ENCODE measurements at regions not wholly inside any gene's neighbourhood (a gene's known extent, or its start where the extent isn't known, plus 50 kb on each side); places are given as distances from the start of the nearest gene placed in this dataset.

DNA sequence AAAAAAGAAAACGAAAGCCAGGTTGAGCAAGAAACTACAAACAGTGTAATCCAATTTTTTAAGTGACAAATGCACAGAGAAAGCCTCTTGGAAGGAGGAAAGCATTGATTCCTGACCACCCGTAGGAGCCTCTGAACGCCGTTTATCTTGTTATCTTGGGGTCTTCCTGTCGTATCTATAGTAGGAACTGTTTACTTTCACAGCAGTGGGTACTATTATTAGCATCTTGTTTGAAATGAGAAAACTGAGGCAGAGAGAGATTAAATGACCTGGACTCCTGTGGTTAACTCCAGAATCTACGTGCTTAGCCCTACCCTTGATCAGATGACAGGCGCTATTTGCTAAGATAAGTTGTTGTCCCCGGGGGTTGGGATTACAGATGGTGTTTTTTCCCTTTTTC is 196.7 kb upstream of the FOXF1 start:
- DNase-seq (ENCODE audit: extremely low spot score, unreplicated experiment), result no peak
- Mint-ChIP-seq H3K4me1 (ENCODE audit: unreplicated experiment) (no peaks in the 10 kb centered on the region), H3K4me3 (ENCODE audit: unreplicated experiment) (no peak overlapping the region), H3K27ac (ENCODE audit: unreplicated experiment) (no peak overlapping the region), H3K36me3 (ENCODE audit: unreplicated experiment) (no peaks in the 10 kb centered on the region), H3K9me3 (ENCODE audit: unreplicated experiment) (no peaks in the 10 kb centered on the region), H3K27me3 (ENCODE audit: unreplicated experiment) (peaks cover 20% of the 10 kb centered on the region)
- TF ChIP-seq, protein P1, sequence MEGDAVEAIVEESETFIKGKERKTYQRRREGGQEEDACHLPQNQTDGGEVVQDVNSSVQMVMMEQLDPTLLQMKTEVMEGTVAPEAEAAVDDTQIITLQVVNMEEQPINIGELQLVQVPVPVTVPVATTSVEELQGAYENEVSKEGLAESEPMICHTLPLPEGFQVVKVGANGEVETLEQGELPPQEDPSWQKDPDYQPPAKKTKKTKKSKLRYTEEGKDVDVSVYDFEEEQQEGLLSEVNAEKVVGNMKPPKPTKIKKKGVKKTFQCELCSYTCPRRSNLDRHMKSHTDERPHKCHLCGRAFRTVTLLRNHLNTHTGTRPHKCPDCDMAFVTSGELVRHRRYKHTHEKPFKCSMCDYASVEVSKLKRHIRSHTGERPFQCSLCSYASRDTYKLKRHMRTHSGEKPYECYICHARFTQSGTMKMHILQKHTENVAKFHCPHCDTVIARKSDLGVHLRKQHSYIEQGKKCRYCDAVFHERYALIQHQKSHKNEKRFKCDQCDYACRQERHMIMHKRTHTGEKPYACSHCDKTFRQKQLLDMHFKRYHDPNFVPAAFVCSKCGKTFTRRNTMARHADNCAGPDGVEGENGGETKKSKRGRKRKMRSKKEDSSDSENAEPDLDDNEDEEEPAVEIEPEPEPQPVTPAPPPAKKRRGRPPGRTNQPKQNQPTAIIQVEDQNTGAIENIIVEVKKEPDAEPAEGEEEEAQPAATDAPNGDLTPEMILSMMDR (IDR thresholded peaks at IDR 0.05), result no peak

DNA sequence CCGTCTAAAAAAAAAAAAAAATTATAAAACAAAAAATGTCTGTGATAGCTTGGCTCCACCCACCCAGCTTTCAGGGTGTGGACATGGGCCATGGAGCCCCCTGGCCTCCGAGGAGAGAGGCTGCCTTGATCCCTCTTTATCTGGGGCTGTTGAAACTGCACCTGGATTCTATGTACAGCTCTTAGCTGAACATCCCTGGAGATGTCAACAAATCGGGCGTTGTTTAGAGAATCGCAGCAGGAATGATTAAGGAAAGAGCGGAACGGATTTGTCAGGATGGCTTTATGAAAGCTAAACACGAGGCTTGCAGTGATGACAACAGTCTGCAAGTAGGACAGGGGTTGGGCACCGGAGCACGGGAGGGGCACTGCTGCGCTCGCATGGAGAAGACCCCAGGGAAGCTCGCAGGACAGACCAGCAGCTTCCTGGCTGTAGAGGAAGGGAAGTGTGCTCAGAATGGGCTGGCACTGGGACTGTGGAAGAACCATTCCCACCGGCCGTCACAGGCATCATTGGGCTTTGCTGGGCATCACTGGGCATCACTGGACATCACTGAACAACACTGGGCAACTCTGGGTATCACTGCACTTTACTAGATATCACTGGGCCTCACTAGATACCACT is 195.8 kb upstream of the FOXF1 start:
- H3K9me3 Mint-ChIP-seq (ENCODE audit: unreplicated experiment), result no peaks in the 10 kb centered on the region
- peaks cover 16% of the 10 kb centered on the region for H3K27me3 Mint-ChIP-seq (ENCODE audit: unreplicated experiment)
- no peaks in the 10 kb centered on the region for H3K36me3 Mint-ChIP-seq (ENCODE audit: unreplicated experiment)
- H3K4me3 Mint-ChIP-seq (ENCODE audit: unreplicated experiment), result no peak overlapping the region
- TF ChIP-seq, protein P1 (IDR thresholded peaks at IDR 0.05), result no peak
- H3K27ac Mint-ChIP-seq (ENCODE audit: unreplicated experiment), result no peak overlapping the region
- DNase-seq (ENCODE audit: extremely low spot score, unreplicated experiment), result no peak
- H3K4me1 Mint-ChIP-seq (ENCODE audit: unreplicated experiment), result no peaks in the 10 kb centered on the region

DNA sequence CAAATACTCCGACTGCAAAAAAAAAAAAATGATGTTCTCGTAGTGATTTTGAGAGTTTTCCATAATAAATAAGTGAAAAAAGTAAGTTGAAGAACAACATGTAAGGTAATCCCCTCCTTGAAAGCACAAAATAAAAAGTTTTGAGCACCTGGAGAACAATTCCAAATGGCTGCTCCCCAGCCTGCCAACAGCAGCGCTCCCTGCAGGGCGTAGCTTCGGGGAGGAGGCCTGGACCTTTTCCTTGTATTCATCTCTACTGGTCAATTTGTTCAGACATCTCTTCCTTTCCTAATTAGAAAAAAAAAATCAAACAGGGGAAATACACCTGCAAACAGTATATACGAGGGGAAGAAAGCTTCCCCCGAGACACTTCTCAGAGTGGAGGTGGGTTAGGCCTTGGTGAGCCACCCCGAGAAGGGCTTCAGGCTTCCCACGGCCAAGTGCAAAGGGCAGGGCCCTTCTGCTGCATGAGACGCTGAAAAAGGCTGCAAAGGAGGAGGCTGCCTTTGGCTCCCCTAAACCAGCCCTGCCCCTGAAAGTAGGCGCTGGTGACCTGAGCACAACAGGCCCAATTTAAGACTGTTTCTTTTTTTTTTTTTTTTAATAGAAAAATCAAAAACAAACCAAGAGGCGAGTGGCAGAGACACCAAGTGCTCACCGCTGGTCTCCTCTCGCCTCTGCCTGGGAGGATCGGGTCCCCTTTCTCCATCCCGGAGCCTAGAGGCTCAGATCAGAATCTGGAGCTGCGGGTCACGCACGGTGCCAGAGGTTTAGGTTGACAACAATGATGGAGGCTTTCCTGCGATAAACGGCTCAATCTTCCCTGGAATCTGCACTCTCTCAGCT is 193.1 kb upstream of the FOXF1 start:
- TF ChIP-seq, protein P1 (IDR thresholded peaks at IDR 0.05), result no peak
- H3K27me3 Mint-ChIP-seq (ENCODE audit: unreplicated experiment), result peaks cover 28% of the 10 kb centered on the region

DNA sequence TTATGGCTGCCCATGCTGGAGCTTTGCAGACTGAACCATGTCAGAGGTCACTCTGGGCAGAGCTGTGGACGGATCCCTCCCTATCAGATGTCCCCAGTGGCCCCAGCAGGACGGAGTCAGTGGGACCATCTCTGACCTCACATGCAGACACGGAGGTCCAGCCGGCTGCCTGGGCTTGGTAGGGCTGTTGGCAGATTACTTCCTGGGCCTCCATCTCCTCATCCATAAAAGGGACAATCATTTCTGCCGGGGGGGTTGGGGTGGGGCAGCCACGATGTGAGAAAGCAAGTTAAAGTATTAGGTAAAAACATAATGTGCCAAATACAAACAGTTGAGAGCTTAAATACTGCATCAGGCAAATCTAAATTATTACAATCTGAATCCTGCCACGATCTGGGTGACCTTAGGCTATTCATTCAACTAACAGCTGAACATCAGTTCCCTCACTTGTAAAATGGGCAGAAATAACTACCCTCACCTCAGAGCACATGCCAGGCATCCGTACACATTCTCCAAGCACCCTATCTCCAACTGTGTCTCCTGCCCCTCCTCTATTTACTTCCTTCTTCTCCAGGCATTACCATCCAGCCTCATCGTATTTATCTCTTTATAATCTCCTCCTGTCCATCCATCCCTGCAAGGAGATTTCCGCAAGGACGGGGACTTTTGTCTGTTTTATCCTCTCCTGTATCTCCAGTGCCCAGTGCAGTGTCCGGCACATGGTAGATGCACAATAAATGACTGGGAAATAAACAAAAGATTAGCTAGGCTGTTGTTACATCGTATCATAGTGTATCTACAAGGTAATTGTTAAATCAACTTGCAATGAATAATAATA is 192.3 kb upstream of the FOXF1 start:
- no peaks in the 10 kb centered on the region for H3K4me1 Mint-ChIP-seq (ENCODE audit: unreplicated experiment)
- no peaks in the 10 kb centered on the region for H3K36me3 Mint-ChIP-seq (ENCODE audit: unreplicated experiment)
- H3K27me3 Mint-ChIP-seq (ENCODE audit: unreplicated experiment), result peaks cover 29% of the 10 kb centered on the region
- DNase-seq (ENCODE audit: extremely low spot score, unreplicated experiment), result no peak
- H3K27ac Mint-ChIP-seq (ENCODE audit: unreplicated experiment), result no peak overlapping the region
- TF ChIP-seq, protein P1 (IDR thresholded peaks at IDR 0.05), result no peak
- no peak overlapping the region for H3K4me3 Mint-ChIP-seq (ENCODE audit: unreplicated experiment)
- H3K9me3 Mint-ChIP-seq (ENCODE audit: unreplicated experiment), result no peaks in the 10 kb centered on the region

More for the DNA sequence above, 193.1 kb upstream of the FOXF1 start:
- Mint-ChIP-seq H3K36me3 (ENCODE audit: unreplicated experiment) (no peaks in the 10 kb centered on the region), H3K4me1 (ENCODE audit: unreplicated experiment) (no peaks in the 10 kb centered on the region), H3K27ac (ENCODE audit: unreplicated experiment) (no peak overlapping the region), H3K4me3 (ENCODE audit: unreplicated experiment) (no peak overlapping the region), H3K9me3 (ENCODE audit: unreplicated experiment) (no peaks in the 10 kb centered on the region)
- no peak for DNase-seq (ENCODE audit: extremely low spot score, unreplicated experiment)
